ENCODE measurements at regions not wholly inside any gene's neighbourhood (a gene's known extent, or its start where the extent isn't known, plus 50 kb on each side); places are given as distances from the start of the nearest gene placed in this dataset.

- FAIRE-seq (no peak), DNase-seq (ENCODE audit: low read depth, low spot score) (no peak)
- intact Hi-C loops (cut with micrococcal nuclease) (no loop called here), dilution Hi-C loops (cut with MboI; ENCODE audit: extremely low pct_ligation_motif_present, low sequenced_read_pairs) (no loop called here)
- Histone ChIP-seq H3K9ac (replicated peaks; ENCODE audit: extremely low read depth, insufficient read depth, low read length) (no peak overlapping the region), H3K9me3 (replicated peaks; ENCODE audit: control insufficient read depth, insufficient read depth, low read length) (no peaks in the 10 kb centered on the region), H3K4me2 (ENCODE audit: insufficient read depth, low read length) (no peak overlapping the region), H3K9me1 (replicated peaks; ENCODE audit: control insufficient read depth, extremely low read depth, insufficient read depth, low read length) (no peaks in the 10 kb centered on the region), H3K4me3 (replicated peaks in 1 of 3; ENCODE audit: insufficient read depth in 1 of 3, low read depth in 1 of 3, low read length in 3 of 3) (no peak overlapping the region), H3K79me2 (ENCODE audit: control insufficient read depth, insufficient read depth, low read length) (no peaks in the 10 kb centered on the region), H4K20me1 (replicated peaks; ENCODE audit: control insufficient read depth, extremely low read depth, insufficient read depth, low read length) (no peaks in the 10 kb centered on the region), H3K4me1 (ENCODE audit: control insufficient read depth, extremely low read depth, insufficient read depth, low read length) (no peaks in the 10 kb centered on the region), H2AFZ (ENCODE audit: low read depth, low read length) (no peak overlapping the region), H3K36me3 (ENCODE audit: control insufficient read depth in 2 of 2, extremely low read depth in 1 of 2, insufficient read depth in 2 of 2, low read length in 2 of 2) (no peaks in the 10 kb centered on the region), H3K27me3 (ENCODE audit: control insufficient read depth in 2 of 2, insufficient read depth in 2 of 2, low read length in 2 of 2) (peaks cover 0 to 2% of the 10 kb centered on the region in 2 experiments), H3K27ac (ENCODE audit: insufficient read depth, low read depth, low read length) (no peak overlapping the region)
- TF ChIP-seq POLR2AphosphoS5 (IDR thresholded peaks at IDR 0.05; ENCODE audit: insufficient read depth, low read depth, low read length) (no peak), CTCF (IDR thresholded peaks at IDR 0.05; ENCODE audit: extremely low read depth in 1 of 2, insufficient read depth in 1 of 2, low read depth in 1 of 2, low read length in 2 of 2) (no peak), FOS (IDR thresholded peaks at IDR 0.05; ENCODE audit: borderline replicate concordance, insufficient read depth, low read length) (no peak)
- TF ChIP-seq, protein P1, sequence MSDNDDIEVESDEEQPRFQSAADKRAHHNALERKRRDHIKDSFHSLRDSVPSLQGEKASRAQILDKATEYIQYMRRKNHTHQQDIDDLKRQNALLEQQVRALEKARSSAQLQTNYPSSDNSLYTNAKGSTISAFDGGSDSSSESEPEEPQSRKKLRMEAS (IDR thresholded peaks at IDR 0.05; ENCODE audit: insufficient read depth, insufficient read length) = no peak
- BruUV-seq (replicated peaks) = no TSS peak
- ChIA-PET POLR2A (no interaction called here), CTCF (no interaction called here)
Measured at GRCh38 chr6:105569706-105570105, 166.8 kb upstream of the PREP start.

- no peaks in the 10 kb centered on the region for H3K9me3 ChIP-seq (replicated peaks; ENCODE audit: control insufficient read depth, insufficient read depth, low read length)
- FAIRE-seq = no peak
- H3K4me2 ChIP-seq (ENCODE audit: insufficient read depth, low read length) = no peak overlapping the region
- peaks cover 0 to 2% of the 10 kb centered on the region in 2 experiments for H3K27me3 ChIP-seq (ENCODE audit: control insufficient read depth in 2 of 2, insufficient read depth in 2 of 2, low read length in 2 of 2)
- CTCF ChIA-PET = no interaction called here
- dilution Hi-C loops (cut with MboI; ENCODE audit: extremely low pct_ligation_motif_present, low sequenced_read_pairs) = no loop called here
- no peak overlapping the region for H3K4me3 ChIP-seq (replicated peaks in 1 of 3; ENCODE audit: insufficient read depth in 1 of 3, low read depth in 1 of 3, low read length in 3 of 3)
- H3K9ac ChIP-seq (replicated peaks; ENCODE audit: extremely low read depth, insufficient read depth, low read length) = no peak overlapping the region
- POLR2A ChIA-PET = no interaction called here
- DNase-seq (ENCODE audit: low read depth, low spot score) = no peak
- H3K9me1 ChIP-seq (replicated peaks; ENCODE audit: control insufficient read depth, extremely low read depth, insufficient read depth, low read length) = no peaks in the 10 kb centered on the region
- intact Hi-C loops (cut with micrococcal nuclease) = no loop called here
- no peaks in the 10 kb centered on the region for H3K36me3 ChIP-seq (ENCODE audit: control insufficient read depth in 2 of 2, extremely low read depth in 1 of 2, insufficient read depth in 2 of 2, low read length in 2 of 2)
- H4K20me1 ChIP-seq (replicated peaks; ENCODE audit: control insufficient read depth, extremely low read depth, insufficient read depth, low read length) = no peaks in the 10 kb centered on the region
- H2AFZ ChIP-seq (ENCODE audit: low read depth, low read length) = no peak overlapping the region
- no TSS peak for BruUV-seq (replicated peaks)
- no peaks in the 10 kb centered on the region for H3K79me2 ChIP-seq (ENCODE audit: control insufficient read depth, insufficient read depth, low read length)
- TF ChIP-seq POLR2AphosphoS5 (IDR thresholded peaks at IDR 0.05; ENCODE audit: insufficient read depth, low read depth, low read length) (no peak), POLR2A (IDR thresholded peaks at IDR 0.05; ENCODE audit: low read depth, low read length) (no peak), FOS (IDR thresholded peaks at IDR 0.05; ENCODE audit: borderline replicate concordance, insufficient read depth, low read length) (no peak), MYC (IDR thresholded peaks at IDR 0.05; ENCODE audit: low read depth, low read length) (no peak), CTCF (IDR thresholded peaks at IDR 0.05; ENCODE audit: extremely low read depth in 1 of 2, insufficient read depth in 1 of 2, low read depth in 1 of 2, low read length in 2 of 2) (no peak), GATA2 (IDR thresholded peaks at IDR 0.05; ENCODE audit: insufficient read depth, insufficient read length, low read depth, low read length) (no peak), JUN (IDR thresholded peaks at IDR 0.05; ENCODE audit: borderline replicate concordance, insufficient read depth, insufficient read length, low read depth) (no peak), EZH2 (IDR thresholded peaks at IDR 0.05; ENCODE audit: borderline replicate concordance, low read depth, low read length, severe bottlenecking) (no peak)
- TF ChIP-seq, protein P1 (IDR thresholded peaks at IDR 0.05; ENCODE audit: insufficient read depth, insufficient read length) = no peak
- no peaks in the 10 kb centered on the region for H3K4me1 ChIP-seq (ENCODE audit: control insufficient read depth, extremely low read depth, insufficient read depth, low read length)
- H3K27ac ChIP-seq (ENCODE audit: insufficient read depth, low read depth, low read length) = no peak overlapping the region
Measured at GRCh38 chr6:105568751-105569150, 165.9 kb upstream of the PREP start.
